Activated T-cell treated with anti-CD3 and anti-CD28 coated beads, Interleukin-2, amount 50 U/mL, for 72 hours (primary cell): ENCODE measurements at regions not wholly inside any gene's neighbourhood (a gene's known extent, or its start where the extent isn't known, plus 50 kb on each side); places are given as distances from the start of the nearest gene placed in this dataset.

Experiments
- ATAC-seq, 2 donors: fragments of 150-1000 bp; cut with Tn5 transposase; replicated peaks in 1 of 2; 2 replicates each; pipeline ENCODE4 v1.10.0; 2021; ENCODE audit warnings: moderate library complexity in 2 of 2, mild to moderate bottlenecking in 1 of 2
- DNase-seq, 2 donors: peaks; one replicate each; pipeline ENCODE4 v3.0.0; 2021 to 2022; ENCODE audit warnings: mixed read lengths in 1 of 2
- H3K27ac Mint-ChIP-seq: one replicate; pipeline ENCODE4 v1.8.0; 2022; ENCODE audit warnings: mild to moderate bottlenecking, moderate library complexity, mixed read lengths
- H3K27me3 Mint-ChIP-seq: one replicate; pipeline ENCODE4 v1.8.0; 2022; ENCODE audit warnings: low read depth, mixed read lengths
- H3K36me3 Mint-ChIP-seq, 2 donors: one replicate each; pipeline ENCODE4 v1.8.0; 2022; ENCODE audit warnings: mixed read lengths in 2 of 2, mild to moderate bottlenecking in 1 of 2; ENCODE audit not compliant: insufficient read depth in 2 of 2
- H3K4me1 Mint-ChIP-seq: one replicate; pipeline ENCODE4 v1.8.0; 2022; ENCODE audit warnings: low read depth, mixed read lengths
- H3K4me3 Mint-ChIP-seq, 2 donors: one replicate each; pipeline ENCODE4 v1.8.0; 2022; ENCODE audit warnings: mild to moderate bottlenecking in 2 of 2, mixed read lengths in 2 of 2, moderate library complexity in 2 of 2
- H3K9me3 Mint-ChIP-seq, 2 donors: one replicate each; pipeline ENCODE4 v1.8.0; 2022; ENCODE audit warnings: mixed read lengths in 2 of 2

GRCh38 chr14:22003461-22003860 is 329.8 kb upstream of the OR4E1 start:
- DNase-seq: peak in 1 of 2 donors; percentile 33
- Mint-ChIP-seq H3K27ac (peak overlapping the region; percentile 78), H3K36me3 (peaks cover 4% of the 10 kb centered on the region in 2 donors), H3K27me3 (no peaks in the 10 kb centered on the region), H3K9me3 (no peaks in the 10 kb centered on the region), H3K4me1 (peaks cover 28% of the 10 kb centered on the region), H3K4me3 (peak overlapping the region; percentile 82 to 84)
- peak; percentile 45 to 54 for ATAC-seq

GRCh38 chr14:22002860-22003284 is 329.3 kb upstream of the OR4E1 start:
- Mint-ChIP-seq H3K4me1 (peaks cover 28% of the 10 kb centered on the region), H3K27me3 (no peaks in the 10 kb centered on the region), H3K9me3 (no peaks in the 10 kb centered on the region), H3K4me3 (peak overlapping the region; percentile 82 to 84), H3K36me3 (peaks cover 4% of the 10 kb centered on the region in 2 donors), H3K27ac (peak overlapping the region; percentile 78)
- DNase-seq (peak; percentile 78 to 81), ATAC-seq (peak; percentile 78)

- Mint-ChIP-seq H3K36me3 (peaks cover 0 to 4% of the 10 kb centered on the region in 2 donors), H3K27ac (peak overlapping the region; percentile 33), H3K4me1 (peaks cover 32% of the 10 kb centered on the region), H3K9me3 (no peaks in the 10 kb centered on the region), H3K4me3 (peak overlapping the region; percentile 88 to 92), H3K27me3 (no peaks in the 10 kb centered on the region)
- peak in 1 of 2 donors; percentile 24 for DNase-seq
- ATAC-seq: no peak
Measured at GRCh38 chr14:21999402-21999801, 325.8 kb upstream of the OR4E1 start.

DNA sequence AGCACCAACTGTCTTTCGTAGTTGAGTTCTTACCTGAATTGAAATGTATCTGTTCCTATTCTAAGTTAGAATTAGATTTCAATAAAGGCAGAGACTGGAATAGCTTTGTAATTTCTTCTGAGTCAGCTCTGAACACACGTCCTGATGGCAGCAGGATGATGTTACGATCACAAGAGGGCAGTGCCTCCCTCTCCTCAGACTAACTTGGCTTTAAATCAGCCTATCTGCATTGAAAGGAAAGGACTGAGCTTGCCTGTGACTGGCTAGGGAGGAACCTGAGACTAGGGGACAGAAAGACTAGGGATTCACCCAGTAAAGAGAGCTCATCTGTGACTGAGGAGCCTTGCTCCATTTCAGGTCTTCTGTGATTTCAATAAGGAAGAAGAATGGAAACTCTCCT is 323.7 kb upstream of the OR4E1 start:
- H3K4me1 Mint-ChIP-seq: peaks cover 24% of the 10 kb centered on the region
- H3K27me3 Mint-ChIP-seq: no peaks in the 10 kb centered on the region
- H3K27ac Mint-ChIP-seq: peak overlapping the region; percentile 96
- peak overlapping the region; percentile 88 to 92 for H3K4me3 Mint-ChIP-seq
- peaks cover 0 to 3% of the 10 kb centered on the region in 2 donors for H3K36me3 Mint-ChIP-seq
- no peaks in the 10 kb centered on the region for H3K9me3 Mint-ChIP-seq
- ATAC-seq: peak; percentile 87 to 91
- peak in 1 of 2 donors; percentile 41 for DNase-seq

- H3K27ac Mint-ChIP-seq: peak overlapping the region; percentile 72
- no peaks in the 10 kb centered on the region for H3K27me3 Mint-ChIP-seq
- H3K4me3 Mint-ChIP-seq: peak overlapping the region in 1 of 2 donors; percentile 92
- H3K4me1 Mint-ChIP-seq: peaks cover 18% of the 10 kb centered on the region
- H3K36me3 Mint-ChIP-seq: peaks cover 0 to 3% of the 10 kb centered on the region in 2 donors
- no peak for DNase-seq
- no peaks in the 10 kb centered on the region for H3K9me3 Mint-ChIP-seq
- no peak for ATAC-seq
Measured at GRCh38 chr14:21995332-21995731, 321.7 kb upstream of the OR4E1 start.

DNA sequence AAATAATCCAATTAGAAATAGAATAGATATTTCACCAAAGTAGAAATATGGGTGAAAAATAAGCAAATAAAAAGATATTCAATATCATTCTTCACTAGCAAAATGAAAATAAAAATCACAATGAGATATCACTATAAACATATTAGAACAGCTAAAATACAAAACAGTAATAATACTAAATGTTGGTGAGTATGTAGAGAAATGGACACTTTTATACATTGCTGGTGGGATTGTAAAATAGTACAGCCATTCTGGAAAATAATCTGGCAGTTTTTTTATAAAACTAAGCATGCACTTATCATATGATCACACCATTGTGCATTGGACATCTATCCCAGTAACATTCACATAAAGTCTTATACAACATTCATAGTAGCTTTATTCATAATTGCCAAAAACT is 320.2 kb upstream of the OR4E1 start:
- peak overlapping the region in 1 of 2 donors; percentile 30 for H3K4me3 Mint-ChIP-seq
- H3K27ac Mint-ChIP-seq: no peak overlapping the region
- peaks cover 0 to 3% of the 10 kb centered on the region in 2 donors for H3K36me3 Mint-ChIP-seq
- no peaks in the 10 kb centered on the region for H3K27me3 Mint-ChIP-seq
- DNase-seq: no peak
- peaks cover 26% of the 10 kb centered on the region for H3K4me1 Mint-ChIP-seq
- no peak for ATAC-seq
- H3K9me3 Mint-ChIP-seq: no peaks in the 10 kb centered on the region

GRCh38 chr14:21993070-21993469 is 319.5 kb upstream of the OR4E1 start:
- Mint-ChIP-seq H3K9me3 (no peaks in the 10 kb centered on the region), H3K27me3 (no peaks in the 10 kb centered on the region), H3K4me1 (peaks cover 34% of the 10 kb centered on the region), H3K36me3 (peaks cover 0 to 3% of the 10 kb centered on the region in 2 donors), H3K4me3 (peak overlapping the region; percentile 34 to 70), H3K27ac (peak overlapping the region; percentile 5)
- ATAC-seq (no peak), DNase-seq (no peak)

- H3K4me1 Mint-ChIP-seq: peaks cover 26% of the 10 kb centered on the region
- H3K4me3 Mint-ChIP-seq: peak overlapping the region; percentile 25 to 55
- H3K36me3 Mint-ChIP-seq: no peaks in the 10 kb centered on the region
- H3K27ac Mint-ChIP-seq: no peak overlapping the region
- DNase-seq (no peak), ATAC-seq (no peak)
- no peaks in the 10 kb centered on the region for H3K27me3 Mint-ChIP-seq
- H3K9me3 Mint-ChIP-seq: no peaks in the 10 kb centered on the region
Measured at GRCh38 chr14:21991130-21991529, 317.5 kb upstream of the OR4E1 start.

DNA sequence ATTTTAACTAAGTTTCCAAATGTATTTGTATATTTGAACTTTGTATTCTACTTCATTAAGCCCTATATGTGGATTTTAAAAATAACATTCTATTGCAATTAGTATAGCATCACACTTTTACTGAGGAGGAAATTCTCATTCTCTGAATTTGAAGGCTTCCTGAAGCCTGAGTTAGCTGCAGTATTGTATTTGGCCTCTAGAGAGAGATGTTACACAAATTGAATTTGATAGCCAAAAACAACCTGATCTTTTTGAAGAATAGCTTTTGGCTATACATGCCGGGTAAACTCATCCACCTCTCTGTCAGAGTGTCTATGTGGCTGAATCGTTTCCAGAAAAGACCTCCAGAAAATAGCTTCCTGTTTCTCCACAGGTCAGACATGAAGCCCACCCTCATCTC is 316.5 kb upstream of the OR4E1 start:
- peak overlapping the region; percentile 73 for H3K27ac Mint-ChIP-seq

DNA sequence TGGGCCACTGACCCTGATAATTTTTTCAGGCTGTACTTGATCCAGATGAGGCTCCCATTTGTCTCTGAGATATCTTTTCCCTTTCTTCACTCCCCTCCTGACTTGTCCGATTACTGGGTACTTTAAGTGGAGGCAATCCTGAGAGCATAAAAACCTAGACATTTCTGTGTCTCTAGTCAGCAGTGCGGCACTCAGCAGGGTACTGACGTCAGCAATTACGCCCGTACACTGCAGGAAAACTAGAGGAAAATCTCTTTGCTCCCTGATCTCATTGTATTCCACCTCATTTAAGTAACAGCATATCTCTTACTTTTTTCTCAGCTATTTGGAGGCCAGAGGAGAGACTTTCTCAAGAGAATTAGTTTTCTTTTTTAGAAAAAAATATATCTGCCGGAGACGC is 315.5 kb upstream of the OR4E1 start:
- peaks cover 19% of the 10 kb centered on the region for H3K4me1 Mint-ChIP-seq
- H3K27me3 Mint-ChIP-seq: no peaks in the 10 kb centered on the region
- peak overlapping the region; percentile 52 to 91 for H3K4me3 Mint-ChIP-seq
- H3K9me3 Mint-ChIP-seq: no peaks in the 10 kb centered on the region
- DNase-seq (no peak), ATAC-seq (no peak)
- H3K36me3 Mint-ChIP-seq: no peaks in the 10 kb centered on the region
- H3K27ac Mint-ChIP-seq: peak overlapping the region; percentile 99

More for the DNA sequence above, 316.5 kb upstream of the OR4E1 start:
- DNase-seq (no peak), ATAC-seq (no peak)
- H3K4me1 Mint-ChIP-seq: peaks cover 19% of the 10 kb centered on the region
- H3K27me3 Mint-ChIP-seq: no peaks in the 10 kb centered on the region
- peak overlapping the region; percentile 68 to 69 for H3K4me3 Mint-ChIP-seq
- no peaks in the 10 kb centered on the region for H3K9me3 Mint-ChIP-seq
- no peaks in the 10 kb centered on the region for H3K36me3 Mint-ChIP-seq

- Mint-ChIP-seq H3K27me3 (no peaks in the 10 kb centered on the region), H3K4me1 (peaks cover 19% of the 10 kb centered on the region)
- peak; percentile 70 to 73 for ATAC-seq
Measured at GRCh38 chr14:21988413-21988812, 314.8 kb upstream of the OR4E1 start.

DNA sequence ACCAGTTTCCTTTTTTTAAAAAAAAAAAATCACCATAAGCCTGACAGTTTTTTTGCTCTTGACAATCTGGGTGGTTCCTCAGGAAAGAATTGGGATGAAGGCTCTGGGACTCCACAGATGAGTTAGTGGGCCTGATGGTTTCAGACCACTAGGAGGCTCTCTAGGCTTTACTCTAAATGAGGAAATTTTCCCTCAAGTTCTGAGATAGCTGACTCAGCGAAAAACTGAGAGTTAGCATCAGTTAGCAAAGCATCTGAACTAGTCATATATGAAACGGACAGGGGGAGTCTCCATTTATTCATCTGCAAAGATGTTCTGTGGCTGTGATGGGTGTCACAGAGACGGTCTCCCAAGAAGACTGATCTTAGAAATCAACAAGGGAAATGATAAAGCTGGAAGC is 314.3 kb upstream of the OR4E1 start:
- Mint-ChIP-seq H3K27ac (peak overlapping the region; percentile 99), H3K27me3 (no peaks in the 10 kb centered on the region), H3K4me1 (peaks cover 19% of the 10 kb centered on the region), H3K9me3 (no peaks in the 10 kb centered on the region), H3K4me3 (peak overlapping the region; percentile 29 to 91), H3K36me3 (no peaks in the 10 kb centered on the region)
- peak in 1 of 2 donors; percentile 28 for DNase-seq
- ATAC-seq: peak; percentile 87 to 92

More at GRCh38 chr14:21988413-21988812, 314.8 kb upstream of the OR4E1 start:
- Mint-ChIP-seq H3K9me3 (no peaks in the 10 kb centered on the region), H3K27ac (peak overlapping the region; percentile 99), H3K36me3 (no peaks in the 10 kb centered on the region), H3K4me3 (peak overlapping the region; percentile 48 to 91)
- DNase-seq: no peak

- H3K27ac Mint-ChIP-seq: peak overlapping the region; percentile 89
- H3K4me3 Mint-ChIP-seq: no peak overlapping the region
- DNase-seq (no peak), ATAC-seq (no peak)
- no peaks in the 10 kb centered on the region for H3K36me3 Mint-ChIP-seq
- H3K27me3 Mint-ChIP-seq: no peaks in the 10 kb centered on the region
- H3K4me1 Mint-ChIP-seq: peaks cover 24% of the 10 kb centered on the region
- H3K9me3 Mint-ChIP-seq: no peaks in the 10 kb centered on the region
Measured at GRCh38 chr14:21985081-21985480, 311.5 kb upstream of the OR4E1 start.

DNA sequence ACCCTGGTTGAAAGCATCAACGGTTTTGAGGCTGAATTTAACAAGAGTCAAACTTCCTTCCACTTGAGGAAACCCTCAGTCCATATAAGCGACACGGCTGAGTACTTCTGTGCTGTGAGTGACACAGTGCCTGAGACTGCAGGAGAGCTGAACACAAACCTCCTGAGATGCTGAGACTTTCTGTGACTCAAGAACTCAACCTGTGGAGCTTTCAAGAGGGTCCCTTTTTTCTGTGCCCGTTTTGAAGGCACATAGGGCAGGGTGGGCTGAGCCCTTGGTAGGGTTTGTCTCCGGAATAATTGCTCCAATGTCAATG is 305.3 kb upstream of the OR4E1 start:
- H3K4me1 Mint-ChIP-seq: peaks cover 35% of the 10 kb centered on the region
- ATAC-seq (peak; percentile 54 to 65), DNase-seq (no peak)
- peak overlapping the region; percentile 77 to 88 for H3K4me3 Mint-ChIP-seq
- no peaks in the 10 kb centered on the region for H3K27me3 Mint-ChIP-seq
- H3K36me3 Mint-ChIP-seq: no peaks in the 10 kb centered on the region
- peak overlapping the region; percentile 68 for H3K27ac Mint-ChIP-seq
- no peaks in the 10 kb centered on the region for H3K9me3 Mint-ChIP-seq
